RWPE2 (cell line): ENCODE measurements at regions not wholly inside any gene's neighbourhood (a gene's known extent, or its start where the extent isn't known, plus 50 kb on each side); places are given as distances from the start of the nearest gene placed in this dataset.

Source experiments
- ATAC-seq: fragments of 200-7000 bp; cut with Tn5 transposase; 3 replicates; pipeline ENCODE4 v1.9.1; 2021; ENCODE audit warnings: low read depth
- DNase-seq: peaks from one replicate; pipeline ENCODE4 v3.0.0-alpha.2; 2020; ENCODE audit warnings: low spot score
- H3K27ac ChIP-seq: fragments of 450-650 bp; 2 replicates; pipeline ENCODE4 v1.5.1; 2017; ENCODE audit warnings: mild to moderate bottlenecking; ENCODE audit not compliant: poor library complexity, severe bottlenecking
- H3K27me3 ChIP-seq: fragments of 250-450 bp; sonication (Bioruptor Pico); 2 replicates; pipeline ENCODE4 v1.5.1; 2021; ENCODE audit warnings: mild to moderate bottlenecking, moderate library complexity; ENCODE audit not compliant: insufficient read depth, poor library complexity, severe bottlenecking
- H3K36me3 ChIP-seq: fragments of 250-450 bp; sonication (Bioruptor Pico); 2 replicates; pipeline ENCODE4 v1.5.1; 2020; ENCODE audit warnings: low read depth, mild to moderate bottlenecking, moderate library complexity
- H3K4me1 ChIP-seq: fragments of 250-450 bp; sonication (Bioruptor Pico); 2 replicates; pipeline ENCODE4 v1.5.1; 2021; ENCODE audit warnings: mild to moderate bottlenecking, moderate library complexity; ENCODE audit not compliant: insufficient read depth, poor library complexity, severe bottlenecking
- H3K4me3 ChIP-seq: fragments of 250-450 bp; sonication (Bioruptor Pico); 2 replicates; pipeline ENCODE4 v1.5.1; 2021; ENCODE audit warnings: mild to moderate bottlenecking, moderate library complexity; ENCODE audit not compliant: severe bottlenecking
- H3K9me3 ChIP-seq: fragments of 250-450 bp; sonication (Bioruptor Pico); 2 replicates; pipeline ENCODE4 v1.5.1; 2021; ENCODE audit warnings: mild to moderate bottlenecking, moderate library complexity; ENCODE audit not compliant: severe bottlenecking
- TF ChIP-seq, protein P1 (sequence below): fragments of 450-650 bp; IDR thresholded peaks from one replicate; pipeline ENCODE4 v1.5.1; 2017; ENCODE audit warnings: mild to moderate bottlenecking, moderate library complexity; ENCODE audit not compliant: poor library complexity, severe bottlenecking

DNA sequence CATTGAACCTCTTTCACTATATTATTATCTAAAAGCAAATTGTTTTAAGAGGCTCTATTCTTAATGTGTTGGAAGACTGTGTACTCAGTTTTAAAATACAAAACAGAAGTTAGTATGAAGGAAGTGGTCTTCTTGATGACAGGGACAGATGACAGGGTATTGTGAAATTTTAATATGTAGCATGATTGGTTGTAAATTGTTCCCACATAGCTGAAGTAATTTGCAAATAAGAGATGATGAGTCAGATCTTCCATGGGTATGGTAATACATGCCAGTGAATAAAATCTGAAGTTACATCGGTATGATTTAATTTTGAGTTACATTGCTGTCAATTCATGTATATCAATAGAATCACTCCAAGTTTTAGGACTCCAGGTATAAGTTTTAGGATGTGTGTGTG is 454.8 kb downstream of the AEBP2 start:
- no peak for DNase-seq
- H3K36me3 ChIP-seq = no peaks in the 10 kb centered on the region
- no peak for ATAC-seq
- no peaks in the 10 kb centered on the region for H3K4me1 ChIP-seq
- H3K9me3 ChIP-seq = no peaks in the 10 kb centered on the region
- H3K27ac ChIP-seq = no peak overlapping the region
- TF ChIP-seq, protein P1, sequence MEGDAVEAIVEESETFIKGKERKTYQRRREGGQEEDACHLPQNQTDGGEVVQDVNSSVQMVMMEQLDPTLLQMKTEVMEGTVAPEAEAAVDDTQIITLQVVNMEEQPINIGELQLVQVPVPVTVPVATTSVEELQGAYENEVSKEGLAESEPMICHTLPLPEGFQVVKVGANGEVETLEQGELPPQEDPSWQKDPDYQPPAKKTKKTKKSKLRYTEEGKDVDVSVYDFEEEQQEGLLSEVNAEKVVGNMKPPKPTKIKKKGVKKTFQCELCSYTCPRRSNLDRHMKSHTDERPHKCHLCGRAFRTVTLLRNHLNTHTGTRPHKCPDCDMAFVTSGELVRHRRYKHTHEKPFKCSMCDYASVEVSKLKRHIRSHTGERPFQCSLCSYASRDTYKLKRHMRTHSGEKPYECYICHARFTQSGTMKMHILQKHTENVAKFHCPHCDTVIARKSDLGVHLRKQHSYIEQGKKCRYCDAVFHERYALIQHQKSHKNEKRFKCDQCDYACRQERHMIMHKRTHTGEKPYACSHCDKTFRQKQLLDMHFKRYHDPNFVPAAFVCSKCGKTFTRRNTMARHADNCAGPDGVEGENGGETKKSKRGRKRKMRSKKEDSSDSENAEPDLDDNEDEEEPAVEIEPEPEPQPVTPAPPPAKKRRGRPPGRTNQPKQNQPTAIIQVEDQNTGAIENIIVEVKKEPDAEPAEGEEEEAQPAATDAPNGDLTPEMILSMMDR = no peak
- no peaks in the 10 kb centered on the region for H3K27me3 ChIP-seq
- no peak overlapping the region for H3K4me3 ChIP-seq

DNA sequence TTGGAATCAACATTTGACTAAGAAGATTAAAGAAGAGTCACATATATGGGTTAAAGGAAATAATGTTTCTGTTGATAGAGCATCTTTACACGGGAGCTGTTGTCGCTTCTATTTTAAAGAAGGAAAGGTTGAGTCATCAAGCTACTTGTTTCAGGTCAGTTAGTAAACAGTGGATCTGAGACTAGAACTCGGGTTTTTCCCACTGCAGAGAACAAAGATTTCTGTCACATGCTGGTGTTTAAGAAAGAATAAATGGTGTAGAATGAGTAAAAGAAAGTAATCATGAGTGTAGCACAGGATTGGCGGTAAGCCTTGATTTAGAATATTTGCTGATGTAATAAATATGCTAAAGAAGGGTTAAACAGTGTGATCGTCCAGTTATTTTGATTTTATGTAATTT is 455.5 kb downstream of the AEBP2 start:
- Histone ChIP-seq H3K4me3 (no peak overlapping the region), H3K36me3 (no peaks in the 10 kb centered on the region), H3K27ac (no peak overlapping the region), H3K27me3 (no peaks in the 10 kb centered on the region), H3K4me1 (no peaks in the 10 kb centered on the region), H3K9me3 (no peaks in the 10 kb centered on the region)
- ATAC-seq = no peak
- TF ChIP-seq, protein P1 = no peak
- DNase-seq = no peak

DNA sequence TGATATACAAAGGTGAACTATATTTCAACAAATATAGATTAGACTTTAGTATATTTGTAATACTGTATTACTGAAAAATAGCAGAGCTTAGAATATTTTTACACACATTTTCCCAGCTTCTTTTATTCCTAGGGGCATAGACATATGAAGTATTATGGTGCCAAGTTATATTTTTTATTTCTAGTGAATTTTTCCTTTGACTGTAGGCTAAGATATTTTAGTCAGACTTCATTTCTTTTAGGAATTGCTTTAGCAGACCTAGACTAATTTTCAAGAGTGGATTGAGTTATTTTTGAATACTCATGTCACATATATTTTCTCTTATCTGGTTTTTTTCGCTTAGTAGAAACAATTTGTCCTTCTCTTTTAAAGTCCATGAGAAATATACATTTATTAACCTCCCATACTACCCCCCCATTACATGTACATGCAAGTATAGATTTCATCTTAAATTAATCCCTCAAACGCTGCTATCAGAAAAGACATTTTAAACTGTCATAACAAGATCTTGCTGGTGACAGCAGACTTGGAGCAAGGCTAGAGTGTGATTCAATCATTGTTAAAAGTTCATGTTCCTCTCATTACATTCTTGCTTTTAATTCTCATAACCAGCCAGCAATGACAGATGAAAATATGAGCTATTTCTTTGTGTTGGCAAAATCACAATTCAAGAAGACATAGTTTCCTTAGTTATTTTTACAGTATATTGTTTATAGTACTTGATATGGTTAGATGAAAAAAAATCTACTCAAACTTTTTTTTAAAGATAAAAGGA is 456.1 kb downstream of the AEBP2 start:
- no peaks in the 10 kb centered on the region for H3K36me3 ChIP-seq
- TF ChIP-seq, protein P1 = no peak
- no peaks in the 10 kb centered on the region for H3K4me1 ChIP-seq
- no peak overlapping the region for H3K4me3 ChIP-seq
- H3K27me3 ChIP-seq = no peaks in the 10 kb centered on the region
- no peak overlapping the region for H3K27ac ChIP-seq
- H3K9me3 ChIP-seq = no peaks in the 10 kb centered on the region
- ATAC-seq = no peak
- DNase-seq = no peak

DNA sequence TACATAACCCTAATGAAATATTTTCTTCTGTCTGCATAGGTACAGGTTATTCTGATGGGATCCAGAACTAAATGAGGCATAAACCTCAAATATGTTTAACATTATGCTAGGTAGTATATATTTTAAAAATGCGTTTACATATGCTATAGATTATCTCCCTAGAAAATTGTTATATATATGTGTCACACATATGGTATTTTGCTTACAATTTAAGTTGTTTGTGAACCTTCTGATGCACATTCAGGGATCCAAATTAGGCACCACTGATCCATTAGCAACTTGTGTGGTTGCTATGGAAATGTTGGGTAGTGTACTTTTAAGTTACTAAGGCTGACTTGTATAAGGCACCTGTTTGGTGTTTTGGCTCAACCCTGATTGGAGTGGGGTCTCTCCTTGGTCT is 456.7 kb downstream of the AEBP2 start:
- no peaks in the 10 kb centered on the region for H3K9me3 ChIP-seq
- H3K27ac ChIP-seq = no peak overlapping the region
- H3K36me3 ChIP-seq = no peaks in the 10 kb centered on the region
- no peak for ATAC-seq
- TF ChIP-seq, protein P1 = no peak
- DNase-seq = no peak
- H3K27me3 ChIP-seq = no peaks in the 10 kb centered on the region
- no peaks in the 10 kb centered on the region for H3K4me1 ChIP-seq
- H3K4me3 ChIP-seq = no peak overlapping the region

DNA sequence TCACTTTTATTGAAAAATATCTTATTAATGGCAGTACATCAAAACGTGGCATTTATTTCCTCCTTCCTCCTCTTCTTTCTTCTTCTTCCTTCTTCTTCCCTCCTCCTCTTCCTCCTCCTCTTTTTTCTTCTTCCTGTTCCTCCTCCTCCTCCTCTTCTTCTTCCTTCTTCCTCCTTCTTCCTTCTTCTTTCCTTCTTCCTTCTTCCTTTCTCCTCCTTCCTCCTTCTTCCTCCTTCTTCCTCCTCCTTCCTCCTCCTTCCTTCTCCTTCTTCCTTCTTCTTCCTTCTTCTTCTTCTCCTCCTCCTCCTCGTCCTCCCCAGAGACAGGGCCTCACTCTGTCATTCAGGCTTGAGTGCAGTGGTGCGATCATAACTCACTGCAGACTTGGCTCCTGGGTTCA is 457.2 kb downstream of the AEBP2 start:
- Histone ChIP-seq H3K27me3 (no peaks in the 10 kb centered on the region), H3K9me3 (no peaks in the 10 kb centered on the region), H3K4me1 (no peaks in the 10 kb centered on the region), H3K27ac (no peak overlapping the region), H3K4me3 (no peak overlapping the region), H3K36me3 (no peaks in the 10 kb centered on the region)
- ATAC-seq (no peak), DNase-seq (no peak)
- TF ChIP-seq, protein P1 = no peak
